HS-27A (cell line): ENCODE measurements at regions not wholly inside any gene's neighbourhood (a gene's known extent, or its start where the extent isn't known, plus 50 kb on each side); places are given as distances from the start of the nearest gene placed in this dataset.

Source experiments
- DNase-seq: peaks from one replicate; pipeline ENCODE4 v3.0.0-alpha.2; 2012; ENCODE audit warnings: low read depth, missing footprints

DNA sequence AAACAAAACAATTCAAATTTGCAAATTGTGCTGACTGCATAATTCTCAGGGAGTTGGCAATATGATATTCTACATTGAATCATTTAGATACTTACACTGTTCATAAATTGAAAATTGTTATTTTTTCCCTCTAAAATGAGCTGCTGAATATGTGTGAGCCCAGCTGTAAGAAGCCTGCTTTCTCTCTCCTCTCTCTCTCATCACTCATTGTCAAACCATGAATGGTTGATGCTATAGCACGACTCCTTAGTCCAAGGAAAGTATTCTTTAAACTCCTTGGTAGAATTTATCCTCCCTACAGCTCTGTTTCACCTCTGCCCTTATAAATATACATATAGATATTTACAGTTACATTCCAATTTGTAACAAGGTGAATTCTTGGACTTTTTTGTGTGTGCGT lies 116.4 kb upstream of the POU3F2 start:
- DNase-seq = no peak

DNA sequence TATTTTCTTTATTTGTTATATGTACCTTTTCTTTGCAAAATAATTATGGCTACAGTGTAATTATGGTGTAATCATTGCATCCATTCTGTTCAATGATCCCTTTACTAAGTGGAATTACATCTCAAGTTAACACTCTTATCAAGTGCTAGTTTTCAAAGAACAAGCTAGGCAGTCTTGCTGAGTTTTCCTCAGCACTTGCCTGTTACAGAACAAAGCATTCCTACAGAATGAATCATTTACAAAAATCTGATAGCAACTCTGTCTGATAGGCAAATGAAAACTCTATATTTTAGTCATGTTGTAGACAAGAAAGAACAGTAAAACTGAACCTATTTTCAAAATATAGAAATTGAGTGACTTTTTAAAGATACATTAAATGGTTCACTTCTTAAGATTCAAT lies 109.8 kb upstream of the POU3F2 start:
- DNase-seq = no peak

DNA sequence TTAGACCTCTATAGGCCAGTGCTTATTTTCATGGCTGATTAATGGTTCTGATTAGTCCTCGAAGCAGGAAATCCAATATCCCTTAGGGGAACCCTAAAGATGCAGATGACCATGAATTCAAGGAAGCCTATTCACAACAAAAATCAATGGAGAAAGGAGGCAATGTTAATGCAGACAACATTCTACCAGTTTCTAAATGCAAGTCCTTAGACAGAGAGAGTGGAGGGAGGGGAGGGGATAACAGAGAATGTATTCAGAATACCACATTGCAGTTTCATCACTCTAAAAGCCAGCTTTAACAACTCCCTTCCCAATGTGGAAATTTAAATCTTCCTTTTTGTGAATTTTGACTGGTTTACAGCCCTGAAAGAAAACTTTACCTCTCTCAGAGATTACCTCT lies 87.1 kb upstream of the POU3F2 start:
- DNase-seq = no peak

DNA sequence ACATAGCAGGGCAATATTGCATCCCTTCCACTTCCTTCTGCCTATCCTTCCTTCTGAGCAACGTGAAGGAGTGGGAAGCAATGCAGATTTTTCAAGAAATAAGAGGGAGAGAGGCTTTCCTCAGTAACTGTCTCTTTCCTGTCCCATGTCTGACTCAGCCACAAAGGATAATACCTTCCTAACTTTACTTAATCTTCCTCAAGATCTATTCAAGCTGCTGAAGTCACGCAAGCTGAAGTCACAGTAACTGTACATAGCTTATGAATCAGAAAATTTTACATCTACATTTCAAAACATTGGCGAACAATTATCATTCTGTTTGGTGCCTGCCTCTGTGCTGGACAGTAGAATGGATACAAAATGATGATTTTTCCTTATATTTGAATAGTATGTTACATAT lies 86.4 kb upstream of the POU3F2 start:
- no peak for DNase-seq

DNA sequence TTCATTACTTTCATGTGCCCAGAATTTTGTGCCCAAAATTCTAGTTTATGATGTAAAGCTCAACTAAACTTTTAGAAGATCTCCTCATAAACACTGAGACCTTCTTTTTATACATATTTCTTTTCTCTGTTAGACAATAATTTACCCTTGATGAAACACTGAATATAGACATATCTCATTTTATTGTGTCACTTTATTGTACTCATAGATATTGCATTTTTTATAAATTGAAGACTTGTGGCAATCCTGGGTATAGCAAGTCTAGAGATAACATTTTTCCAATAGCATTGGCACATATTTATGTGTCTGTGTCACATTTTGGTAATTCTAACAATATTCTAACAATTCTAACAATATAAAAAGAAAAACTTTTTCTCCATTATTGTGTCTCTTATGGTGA lies 74.9 kb upstream of the POU3F2 start:
- DNase-seq = no peak

DNA sequence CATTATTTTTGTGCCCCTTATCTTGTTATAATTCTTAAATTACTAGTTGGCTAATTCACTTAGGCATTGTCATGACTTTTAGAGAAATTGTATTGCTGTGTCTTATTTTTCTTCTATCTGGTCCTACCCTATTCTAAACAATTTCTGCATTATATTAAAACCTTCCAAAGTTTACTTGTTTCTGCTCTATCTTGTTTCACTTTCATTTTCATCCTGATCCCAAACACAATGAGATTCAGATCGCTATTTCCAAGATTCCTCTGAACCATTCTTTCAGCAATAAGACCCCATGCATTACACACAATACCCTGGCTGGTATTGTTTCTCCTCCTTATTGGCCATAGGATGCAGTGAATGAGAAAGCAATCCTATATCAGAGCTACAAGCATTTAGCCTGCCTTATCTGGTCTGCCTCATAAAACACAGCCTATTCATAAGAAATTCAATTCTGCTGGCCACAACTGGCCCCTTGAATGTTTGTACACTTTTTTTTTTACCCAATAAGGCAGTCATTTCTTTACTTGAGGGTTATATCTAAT lies 69.9 kb upstream of the POU3F2 start:
- DNase-seq = no peak

DNA sequence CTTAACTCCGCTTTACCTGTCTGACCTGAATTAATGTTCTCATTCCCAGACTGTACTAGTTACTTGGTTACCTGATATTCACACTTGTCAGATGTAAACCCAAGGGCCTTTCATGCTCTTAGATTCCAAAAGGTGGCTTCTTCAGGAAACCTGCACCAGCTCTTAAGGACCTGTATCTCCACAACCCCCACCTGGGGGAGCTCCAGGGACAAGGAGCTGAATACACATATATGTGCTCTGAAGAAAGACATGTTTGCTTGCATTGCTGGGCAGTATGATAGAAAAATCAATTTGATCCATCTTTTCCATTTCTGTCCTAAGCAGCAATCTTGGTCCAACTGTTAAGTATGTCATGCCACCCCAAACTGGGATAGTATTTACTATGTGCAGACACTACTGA lies 64.8 kb upstream of the POU3F2 start:
- DNase-seq = no peak

DNA sequence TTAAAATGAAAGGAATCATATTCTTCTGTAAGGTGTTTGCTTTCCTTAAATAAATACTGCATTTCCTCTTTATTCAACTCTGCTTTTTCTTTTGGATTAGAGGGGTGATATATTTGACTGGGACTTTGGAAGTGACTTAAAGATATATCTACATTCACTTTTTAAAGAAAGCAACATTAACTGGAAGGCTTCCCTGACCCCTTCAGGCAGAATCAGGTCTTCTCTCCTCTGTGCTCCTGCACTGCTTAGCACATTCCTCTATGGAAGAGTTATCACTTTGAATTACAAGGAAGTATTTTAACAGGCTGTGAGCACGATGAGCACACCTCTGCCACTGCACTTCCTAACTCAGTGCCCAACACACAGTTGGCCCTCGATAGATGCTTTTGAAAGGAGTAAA lies 59.2 kb upstream of the POU3F2 start:
- DNase-seq = no peak

DNA sequence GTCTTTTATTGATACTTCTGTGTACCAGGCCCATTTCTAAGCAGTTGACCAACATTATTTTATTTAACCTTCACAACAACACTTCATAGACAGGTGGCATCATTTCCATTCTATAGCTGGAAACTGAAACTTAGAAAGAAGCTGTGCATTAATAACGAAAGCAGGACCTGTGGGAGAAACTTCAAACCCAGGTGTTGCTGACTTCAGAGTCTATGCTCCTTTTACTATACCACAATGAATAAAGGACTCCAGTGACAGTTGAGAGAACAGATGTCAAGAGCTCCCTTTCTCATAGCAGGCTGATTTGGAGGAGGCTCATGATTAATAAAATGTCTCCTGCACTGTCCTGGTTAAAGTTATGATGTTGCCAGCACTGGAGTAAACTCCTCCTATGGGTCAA lies 56.6 kb upstream of the POU3F2 start:
- no peak for DNase-seq

DNA sequence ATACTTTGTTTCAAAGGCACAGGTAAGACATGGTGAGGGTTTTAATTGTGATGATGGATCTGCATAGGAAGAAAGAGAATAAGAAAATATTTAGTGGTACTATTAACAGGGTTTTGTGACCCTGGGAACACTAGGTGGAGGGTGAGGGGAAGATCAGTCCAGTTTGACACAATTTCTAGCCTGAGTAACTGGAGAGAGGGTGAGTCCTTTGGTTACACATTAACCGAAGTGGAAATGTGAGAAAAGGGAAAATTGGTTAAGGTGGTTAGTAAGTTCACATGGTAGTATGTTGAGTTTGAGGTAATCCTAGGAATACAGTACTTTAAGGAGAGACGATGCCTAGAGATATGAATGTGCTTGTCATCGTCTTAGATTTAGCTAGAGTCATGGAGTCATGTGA lies 54.8 kb upstream of the POU3F2 start:
- DNase-seq = no peak

DNA sequence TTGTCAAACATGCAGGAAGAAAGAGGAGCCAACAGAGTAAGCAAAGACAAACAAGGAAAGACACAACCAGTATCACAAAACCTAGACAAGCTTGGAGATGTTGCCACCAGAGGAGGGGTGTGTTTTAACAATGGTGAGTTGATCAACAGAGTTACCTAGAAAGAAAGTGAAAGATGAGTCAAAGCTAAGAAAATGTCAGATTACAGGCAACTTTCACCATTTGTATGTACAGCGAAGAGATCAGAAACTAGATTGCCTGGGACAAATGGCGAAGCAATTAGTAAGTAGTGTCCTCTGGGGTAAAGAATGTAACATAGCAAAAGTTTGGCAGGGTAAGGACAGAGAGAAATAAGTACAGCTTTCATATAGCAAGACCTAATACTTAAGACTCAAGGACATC lies 51.6 kb upstream of the POU3F2 start:
- no peak for DNase-seq

DNA sequence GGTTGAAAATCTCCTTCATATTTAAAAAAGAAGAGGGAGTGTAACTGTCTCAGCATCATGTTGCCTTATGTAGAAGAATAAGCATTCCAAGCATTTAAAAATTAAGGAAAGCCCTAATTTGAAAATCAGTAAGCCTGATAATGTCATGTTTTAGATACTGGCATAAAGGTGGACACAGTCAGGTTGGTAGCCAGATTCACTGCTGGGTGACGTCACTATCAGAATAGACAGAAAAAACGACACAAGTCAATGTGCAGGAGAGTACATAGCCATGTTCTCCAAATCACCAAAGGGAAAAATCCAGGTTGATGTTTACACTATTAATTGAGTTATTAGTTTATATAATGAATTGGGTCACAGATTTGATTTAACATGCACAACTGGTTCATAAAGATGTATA lies 50.8 kb upstream of the POU3F2 start:
- DNase-seq = no peak
